Stomach smooth muscle (tissue), 2 donors: ENCODE measurements at regions not wholly inside any gene's neighbourhood (a gene's known extent, or its start where the extent isn't known, plus 50 kb on each side); places are given as distances from the start of the nearest gene placed in this dataset.

Experiments
- H3K27ac ChIP-seq: one replicate; pipeline ENCODE4 v1.7.0; 2013; ENCODE audit warnings: mild to moderate bottlenecking, low read length, inconsistent platforms
- H3K27me3 ChIP-seq, 2 donors: one replicate each; pipeline ENCODE4 v1.7.0; 2013; ENCODE audit warnings: low read length in 2 of 2; ENCODE audit not compliant: insufficient read depth in 2 of 2, control insufficient read depth in 1 of 2
- H3K36me3 ChIP-seq, 2 donors: one replicate each; pipeline ENCODE4 v1.7.0; 2013; ENCODE audit warnings: low read length in 2 of 2; ENCODE audit not compliant: control insufficient read depth in 2 of 2, insufficient read depth in 2 of 2
- H3K4me1 ChIP-seq: one replicate; pipeline ENCODE4 v1.7.0; 2013; ENCODE audit warnings: low read length; ENCODE audit not compliant: control insufficient read depth, insufficient read depth
- H3K4me3 ChIP-seq, 2 donors: one replicate each; pipeline ENCODE4 v1.7.0; 2013; ENCODE audit warnings: low read length in 2 of 2
- H3K9ac ChIP-seq, 2 donors: one replicate each; pipeline ENCODE4 v1.7.0; 2013; ENCODE audit warnings: low read length in 2 of 2, mild to moderate bottlenecking in 1 of 2
- H3K9me3 ChIP-seq, 2 donors: one replicate each; pipeline ENCODE4 v1.7.0; 2013; ENCODE audit warnings: low read length in 2 of 2; ENCODE audit not compliant: control insufficient read depth in 2 of 2
- donor health status: healthy.
- donor health status: Pancreatic carcinoma.

GRCh38 chr5:68505917-68506860, 290.6 kb downstream of the PIK3R1 start:
- Histone ChIP-seq H3K27me3 (no peaks in the 10 kb centered on the region), H3K27ac (no peak overlapping the region)

DNA sequence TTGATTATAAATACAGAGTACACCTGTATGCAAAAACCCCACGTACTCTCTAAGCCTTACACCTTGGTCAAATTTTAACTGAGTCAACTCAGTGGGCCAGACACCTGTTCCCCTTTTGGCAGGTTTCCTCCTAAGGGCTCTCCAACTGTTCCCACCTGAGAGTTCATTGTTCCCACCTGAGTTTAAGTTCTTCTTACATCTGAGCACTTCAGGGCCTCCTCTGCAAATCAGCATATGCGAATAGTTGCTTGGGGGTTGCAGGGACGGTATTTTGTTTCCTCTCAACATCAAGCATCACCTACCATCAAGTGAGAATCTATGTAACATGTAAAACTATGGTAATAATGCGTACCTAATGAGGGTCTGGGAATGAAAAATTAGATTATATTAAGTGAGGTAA, 300.0 kb downstream of the PIK3R1 start:
- Histone ChIP-seq H3K27me3 (no peaks in the 10 kb centered on the region), H3K36me3 (no peaks in the 10 kb centered on the region), H3K9ac (no peak overlapping the region), H3K4me1 (no peaks in the 10 kb centered on the region), H3K9me3 (no peaks in the 10 kb centered on the region), H3K27ac (no peak overlapping the region), H3K4me3 (no peak overlapping the region)

More at GRCh38 chr5:68505917-68506860, 290.6 kb downstream of the PIK3R1 start:
- no peaks in the 10 kb centered on the region for H3K9me3 ChIP-seq
- H3K4me3 ChIP-seq = no peak overlapping the region
- H3K36me3 ChIP-seq = no peaks in the 10 kb centered on the region
- no peak overlapping the region for H3K9ac ChIP-seq
- no peaks in the 10 kb centered on the region for H3K4me1 ChIP-seq

- H3K9ac ChIP-seq = no peak overlapping the region
- H3K4me3 ChIP-seq = no peak overlapping the region
- no peaks in the 10 kb centered on the region for H3K9me3 ChIP-seq
- H3K27me3 ChIP-seq = no peaks in the 10 kb centered on the region
- H3K4me1 ChIP-seq = no peaks in the 10 kb centered on the region
- H3K27ac ChIP-seq = no peak overlapping the region
- no peaks in the 10 kb centered on the region for H3K36me3 ChIP-seq
Measured at GRCh38 chr5:68518286-68518685, 302.7 kb downstream of the PIK3R1 start.

DNA sequence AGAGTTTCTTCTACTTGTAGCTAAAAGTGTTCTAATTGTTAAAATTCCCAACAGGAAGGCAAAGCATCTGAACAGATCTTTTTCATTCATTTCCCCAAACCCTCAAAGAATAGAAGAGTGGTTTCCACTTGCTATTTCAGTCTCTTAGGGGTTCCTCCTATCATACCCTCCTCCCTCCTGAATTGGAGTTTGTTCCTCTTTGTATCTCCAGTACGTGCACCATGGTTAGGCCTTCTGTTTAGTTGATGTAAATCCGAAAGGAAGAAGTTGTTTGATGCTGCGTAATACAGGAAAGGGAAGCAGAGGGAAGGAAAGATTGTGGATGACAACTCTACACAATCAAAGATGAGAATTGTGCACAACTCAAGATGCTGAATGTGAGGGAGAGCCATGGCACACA, 303.6 kb downstream of the PIK3R1 start:
- H3K36me3 ChIP-seq = no peaks in the 10 kb centered on the region
- no peaks in the 10 kb centered on the region for H3K27me3 ChIP-seq
- H3K27ac ChIP-seq = no peak overlapping the region

GRCh38 chr5:68521776-68522175, 306.2 kb downstream of the PIK3R1 start:
- H3K27ac ChIP-seq = no peak overlapping the region
- no peaks in the 10 kb centered on the region for H3K36me3 ChIP-seq
- no peaks in the 10 kb centered on the region for H3K4me1 ChIP-seq
- no peak overlapping the region for H3K9ac ChIP-seq
- H3K27me3 ChIP-seq = no peaks in the 10 kb centered on the region
- H3K4me3 ChIP-seq = no peak overlapping the region
- no peaks in the 10 kb centered on the region for H3K9me3 ChIP-seq

More for the DNA sequence above, 303.6 kb downstream of the PIK3R1 start:
- H3K9me3 ChIP-seq = no peaks in the 10 kb centered on the region
- no peak overlapping the region for H3K4me3 ChIP-seq
- H3K4me1 ChIP-seq = no peaks in the 10 kb centered on the region
- no peak overlapping the region for H3K9ac ChIP-seq

GRCh38 chr5:68522863-68523262, 307.3 kb downstream of the PIK3R1 start:
- H3K36me3 ChIP-seq = no peaks in the 10 kb centered on the region
- H3K9ac ChIP-seq = no peak overlapping the region
- no peak overlapping the region for H3K27ac ChIP-seq
- no peak overlapping the region for H3K4me3 ChIP-seq
- H3K4me1 ChIP-seq = no peaks in the 10 kb centered on the region
- no peaks in the 10 kb centered on the region for H3K9me3 ChIP-seq
- H3K27me3 ChIP-seq = no peaks in the 10 kb centered on the region

GRCh38 chr5:68528821-68529273, 313.3 kb downstream of the PIK3R1 start:
- H3K4me1 ChIP-seq = no peaks in the 10 kb centered on the region
- no peaks in the 10 kb centered on the region for H3K27me3 ChIP-seq
- H3K27ac ChIP-seq = no peak overlapping the region
- H3K9ac ChIP-seq = no peak overlapping the region
- peaks cover 0 to 2% of the 10 kb centered on the region in 2 donors for H3K9me3 ChIP-seq
- no peak overlapping the region for H3K4me3 ChIP-seq
- no peaks in the 10 kb centered on the region for H3K36me3 ChIP-seq

DNA sequence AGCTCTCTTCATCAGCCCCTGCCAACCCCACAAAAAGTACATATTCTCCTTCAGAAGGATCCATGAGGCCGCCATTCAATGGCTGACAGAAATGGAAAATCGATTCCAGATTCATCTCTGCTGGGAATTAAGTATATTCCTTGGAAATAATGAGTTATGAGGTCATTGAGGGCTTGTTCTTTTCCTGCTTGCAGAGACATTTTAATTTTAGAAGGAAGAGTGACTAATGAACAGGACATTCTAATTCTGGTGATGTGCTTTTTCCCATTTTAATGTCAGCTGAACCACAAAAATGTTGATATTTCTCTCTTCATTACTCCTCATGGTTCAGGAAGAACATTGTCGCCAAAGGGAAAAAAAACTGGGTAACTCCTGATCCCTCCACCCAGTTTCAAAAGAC, 314.0 kb downstream of the PIK3R1 start:
- Histone ChIP-seq H3K27ac (no peak overlapping the region), H3K4me3 (no peak overlapping the region), H3K27me3 (no peaks in the 10 kb centered on the region), H3K4me1 (no peaks in the 10 kb centered on the region), H3K36me3 (no peaks in the 10 kb centered on the region), H3K9ac (no peak overlapping the region), H3K9me3 (peaks cover 0 to 2% of the 10 kb centered on the region in 2 donors)

- Histone ChIP-seq H3K9ac (no peak overlapping the region), H3K27ac (no peak overlapping the region), H3K27me3 (no peaks in the 10 kb centered on the region), H3K9me3 (peaks cover 0 to 2% of the 10 kb centered on the region in 2 donors), H3K4me1 (no peaks in the 10 kb centered on the region), H3K4me3 (no peak overlapping the region), H3K36me3 (no peaks in the 10 kb centered on the region)
Measured at GRCh38 chr5:68531970-68532369, 316.4 kb downstream of the PIK3R1 start.

GRCh38 chr5:68533051-68533450, 317.5 kb downstream of the PIK3R1 start:
- H3K9me3 ChIP-seq = peaks cover 0 to 2% of the 10 kb centered on the region in 2 donors
- no peak overlapping the region for H3K4me3 ChIP-seq
- H3K36me3 ChIP-seq = no peaks in the 10 kb centered on the region
- no peak overlapping the region for H3K9ac ChIP-seq
- H3K27ac ChIP-seq = no peak overlapping the region
- H3K27me3 ChIP-seq = no peaks in the 10 kb centered on the region
- H3K4me1 ChIP-seq = no peaks in the 10 kb centered on the region

DNA sequence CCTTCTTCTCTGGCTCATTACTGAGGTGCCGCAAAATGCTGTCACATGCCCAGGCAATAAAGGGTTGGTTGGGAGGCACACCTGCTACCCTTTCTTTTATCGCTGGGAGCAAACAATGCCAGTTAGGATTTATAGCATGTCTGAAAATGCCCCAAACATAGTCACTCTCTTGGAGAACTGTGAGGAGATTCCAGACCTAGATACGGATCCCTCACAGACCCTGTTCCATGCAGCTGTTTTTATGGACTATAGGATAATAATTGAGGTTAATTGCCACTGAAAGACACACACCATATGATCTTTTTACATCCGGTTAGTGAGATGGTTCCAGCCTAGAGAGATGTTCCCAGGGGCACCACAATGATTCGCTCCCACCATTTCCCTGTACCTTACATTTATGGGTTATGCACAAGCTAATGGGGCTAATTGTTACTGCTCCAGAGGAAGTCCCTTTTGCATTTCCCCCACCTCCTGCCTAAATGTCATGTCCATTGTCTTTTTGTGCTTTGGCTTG, 318.1 kb downstream of the PIK3R1 start:
- no peaks in the 10 kb centered on the region for H3K27me3 ChIP-seq
- H3K36me3 ChIP-seq = no peaks in the 10 kb centered on the region
- H3K4me1 ChIP-seq = no peaks in the 10 kb centered on the region
- H3K9ac ChIP-seq = no peak overlapping the region
- no peak overlapping the region for H3K27ac ChIP-seq
- peaks cover 0 to 2% of the 10 kb centered on the region in 2 donors for H3K9me3 ChIP-seq
- H3K4me3 ChIP-seq = no peak overlapping the region
